Islet precursor cell (in vitro differentiated cells): ENCODE measurements at regions not wholly inside any gene's neighbourhood (a gene's known extent, or its start where the extent isn't known, plus 50 kb on each side); places are given as distances from the start of the nearest gene placed in this dataset.

Experiments used
- DNase-seq: peaks from one replicate; pipeline ENCODE4 v3.0.0-alpha.2; 2018

- no peak for DNase-seq
These were observed 60.2 kb upstream of the STARD4 start for GRCh38 chr5:111572561-111572960.

GRCh38 chr5:111563031-111563822 is 50.9 kb upstream of the STARD4 start:
- DNase-seq, result peak; percentile 90

GRCh38 chr5:111562561-111562960 is 50.2 kb upstream of the STARD4 start:
- no peak for DNase-seq
